GM12874 (cell line): ENCODE measurements at regions not wholly inside any gene's neighbourhood (a gene's known extent, or its start where the extent isn't known, plus 50 kb on each side); places are given as distances from the start of the nearest gene placed in this dataset.

Experiments
- TF ChIP-seq, protein P1 (sequence below): IDR thresholded peaks from 2 replicates; pipeline ENCODE4 v1.5.1; 2011; ENCODE audit warnings: low read depth, mild to moderate bottlenecking, control low read depth, low read length, moderate library complexity; ENCODE audit not compliant: insufficient read depth

DNA sequence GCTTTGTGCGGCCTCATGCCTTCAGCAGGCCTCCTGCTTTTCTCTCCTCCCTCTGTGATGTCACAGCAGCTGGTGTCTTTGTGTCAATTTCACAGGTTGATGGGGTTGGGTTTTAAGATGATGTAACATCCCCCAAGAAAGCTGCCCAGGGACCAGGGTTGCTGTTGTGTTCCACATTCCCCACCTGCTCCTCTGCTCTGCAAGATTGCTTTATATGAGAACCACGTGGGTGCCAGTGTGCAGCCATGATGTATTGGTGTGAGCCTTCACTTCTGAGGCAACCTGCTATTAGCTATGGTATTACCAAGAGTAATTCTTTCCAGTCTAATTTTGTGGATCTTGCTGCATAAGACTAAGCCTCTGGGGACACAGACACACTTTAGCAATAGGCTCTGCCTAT lies 213.0 kb upstream of the ADAMTS16 start:
- TF ChIP-seq, protein P1, sequence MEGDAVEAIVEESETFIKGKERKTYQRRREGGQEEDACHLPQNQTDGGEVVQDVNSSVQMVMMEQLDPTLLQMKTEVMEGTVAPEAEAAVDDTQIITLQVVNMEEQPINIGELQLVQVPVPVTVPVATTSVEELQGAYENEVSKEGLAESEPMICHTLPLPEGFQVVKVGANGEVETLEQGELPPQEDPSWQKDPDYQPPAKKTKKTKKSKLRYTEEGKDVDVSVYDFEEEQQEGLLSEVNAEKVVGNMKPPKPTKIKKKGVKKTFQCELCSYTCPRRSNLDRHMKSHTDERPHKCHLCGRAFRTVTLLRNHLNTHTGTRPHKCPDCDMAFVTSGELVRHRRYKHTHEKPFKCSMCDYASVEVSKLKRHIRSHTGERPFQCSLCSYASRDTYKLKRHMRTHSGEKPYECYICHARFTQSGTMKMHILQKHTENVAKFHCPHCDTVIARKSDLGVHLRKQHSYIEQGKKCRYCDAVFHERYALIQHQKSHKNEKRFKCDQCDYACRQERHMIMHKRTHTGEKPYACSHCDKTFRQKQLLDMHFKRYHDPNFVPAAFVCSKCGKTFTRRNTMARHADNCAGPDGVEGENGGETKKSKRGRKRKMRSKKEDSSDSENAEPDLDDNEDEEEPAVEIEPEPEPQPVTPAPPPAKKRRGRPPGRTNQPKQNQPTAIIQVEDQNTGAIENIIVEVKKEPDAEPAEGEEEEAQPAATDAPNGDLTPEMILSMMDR = no peak

DNA sequence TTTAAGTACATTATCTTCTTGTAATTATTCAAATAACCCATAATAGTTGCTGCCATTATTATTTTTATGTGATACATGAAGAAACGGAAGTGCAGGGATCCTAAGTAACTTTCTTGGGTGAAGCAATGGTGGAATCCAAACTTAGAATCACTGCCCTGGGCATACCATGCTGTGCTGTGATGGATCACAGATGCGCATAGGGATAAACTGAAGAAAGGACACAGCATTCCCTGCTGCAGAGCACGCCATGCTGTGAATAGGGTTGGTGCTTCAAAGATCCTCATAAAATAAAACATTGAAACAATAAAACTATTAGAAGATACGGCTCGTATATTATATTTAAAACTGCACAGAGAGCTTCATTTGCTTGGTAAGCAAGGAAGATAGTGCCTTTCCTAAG lies 211.7 kb upstream of the ADAMTS16 start:
- TF ChIP-seq, protein P1 = no peak

DNA sequence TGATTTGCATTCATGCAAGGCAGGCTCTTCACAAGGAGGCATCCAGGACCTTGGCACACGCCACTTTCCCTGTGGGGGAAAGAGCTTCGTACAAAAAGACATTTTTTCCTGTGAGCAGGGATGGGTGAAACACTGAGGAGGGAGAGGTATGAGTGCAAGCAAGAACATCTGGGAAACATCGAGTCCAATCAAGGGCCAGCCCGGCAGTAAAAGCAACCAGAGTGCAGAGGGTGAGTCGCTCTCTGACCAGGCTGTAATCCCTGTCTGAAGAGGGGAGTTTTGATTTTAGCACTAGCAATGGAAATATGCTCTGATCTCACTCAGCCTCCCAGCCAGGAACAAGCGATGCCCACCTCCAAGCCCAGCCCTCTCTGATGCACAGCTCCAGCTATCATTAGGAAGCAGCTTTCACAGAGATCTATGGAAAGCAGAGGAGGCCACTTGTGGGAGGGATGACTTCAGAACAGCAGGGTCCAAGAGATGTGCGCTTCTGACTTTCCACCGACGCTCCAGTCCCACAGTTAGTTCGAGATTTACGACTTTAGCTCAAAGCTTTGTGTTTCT lies 211.0 kb upstream of the ADAMTS16 start:
- TF ChIP-seq, protein P1 = no peak

DNA sequence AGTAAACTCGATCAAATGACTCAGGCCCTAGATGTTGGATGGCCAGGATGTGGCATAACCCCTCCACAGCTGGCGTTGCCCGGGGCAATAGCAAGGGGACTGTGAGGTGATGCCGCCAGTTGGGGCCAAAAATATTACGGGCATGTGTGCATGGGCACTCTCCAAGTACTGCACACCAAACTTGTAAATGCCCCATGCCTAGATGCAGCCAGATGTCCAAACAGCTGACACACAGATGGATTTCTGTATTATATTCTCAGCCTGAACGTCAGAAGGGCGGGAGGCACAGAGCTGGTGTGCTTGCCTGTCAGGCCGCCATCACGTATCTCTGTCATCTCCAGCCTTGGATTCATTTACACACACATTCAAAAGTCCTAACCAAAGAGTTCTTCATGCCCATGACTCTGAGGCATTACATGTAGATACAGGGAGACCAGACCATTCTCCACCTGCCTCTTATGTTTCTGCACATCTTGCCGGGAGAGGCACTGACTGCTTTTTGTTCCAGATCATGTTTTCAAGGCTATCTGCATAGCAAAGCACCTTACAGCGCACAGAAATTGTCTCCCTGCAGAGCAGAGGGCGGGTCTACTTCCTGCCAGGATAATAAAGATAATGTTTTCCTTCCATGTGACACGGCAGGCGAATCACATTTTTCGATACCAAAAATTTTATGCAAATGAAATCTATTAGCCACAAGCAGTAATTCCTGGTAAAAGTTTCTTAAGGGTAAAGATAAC lies 200.9 kb upstream of the ADAMTS16 start:
- TF ChIP-seq, protein P1 = no peak

DNA sequence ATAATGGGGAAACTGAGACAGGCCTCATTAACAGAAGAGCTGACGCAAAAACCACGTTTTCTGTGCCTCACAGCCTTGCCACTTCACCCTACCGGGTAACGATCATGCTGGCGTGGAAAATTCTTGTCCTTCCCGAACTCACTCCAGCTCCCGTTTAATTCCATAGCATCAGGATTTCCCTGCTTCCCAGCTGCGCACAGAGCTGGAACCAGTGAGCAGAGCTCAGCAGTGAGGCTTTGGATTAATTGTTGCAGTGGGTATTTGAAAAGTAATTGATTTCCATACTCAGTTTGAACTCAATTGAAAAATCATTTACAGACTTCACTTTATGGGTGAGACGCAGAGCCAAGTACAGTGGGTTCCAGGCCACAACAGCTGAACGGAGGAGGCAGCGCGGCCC lies 199.0 kb upstream of the ADAMTS16 start:
- TF ChIP-seq, protein P1 = no peak

DNA sequence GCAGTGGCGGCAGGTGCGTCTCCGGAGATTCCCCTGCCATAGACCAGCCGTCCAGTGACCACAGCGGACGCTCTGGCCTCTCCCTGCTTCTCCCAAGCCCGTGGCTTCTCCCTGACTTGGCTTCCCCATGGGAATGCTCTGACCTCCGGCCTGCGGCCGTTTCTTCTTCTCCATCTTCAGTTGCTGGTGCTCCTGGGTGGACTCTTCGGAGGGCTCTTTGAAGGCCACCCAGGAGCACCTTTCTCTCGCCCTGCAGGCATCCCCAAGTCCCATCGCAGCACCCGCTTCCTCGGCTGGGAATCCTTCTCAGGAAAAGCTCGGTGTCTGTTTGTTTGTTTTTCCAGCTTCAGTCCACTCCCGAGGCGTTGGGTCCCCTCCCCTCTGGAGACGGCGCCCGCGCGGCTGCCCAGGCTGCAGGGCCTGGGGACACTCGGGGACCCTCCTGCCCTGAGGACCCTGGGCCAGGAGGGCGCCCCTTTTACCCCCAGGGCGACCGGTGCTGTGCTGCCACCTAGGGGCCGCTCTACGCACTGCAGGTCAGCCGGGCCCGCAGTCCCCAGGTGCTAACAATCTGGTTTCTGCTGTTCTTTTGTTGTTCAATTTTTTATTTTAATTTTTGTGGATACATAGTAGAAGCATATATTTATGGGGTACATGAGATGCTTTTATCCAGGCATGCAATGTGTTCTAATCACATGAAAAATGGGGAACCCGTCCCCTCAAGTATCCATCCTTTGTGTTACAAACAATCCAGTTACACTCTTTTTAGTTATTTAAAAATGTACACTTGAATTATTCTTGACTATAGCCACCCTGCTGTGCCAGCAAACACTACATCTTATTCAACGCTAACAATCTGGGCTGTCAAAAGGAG lies 197.9 kb upstream of the ADAMTS16 start:
- TF ChIP-seq, protein P1 = peak; percentile 77

DNA sequence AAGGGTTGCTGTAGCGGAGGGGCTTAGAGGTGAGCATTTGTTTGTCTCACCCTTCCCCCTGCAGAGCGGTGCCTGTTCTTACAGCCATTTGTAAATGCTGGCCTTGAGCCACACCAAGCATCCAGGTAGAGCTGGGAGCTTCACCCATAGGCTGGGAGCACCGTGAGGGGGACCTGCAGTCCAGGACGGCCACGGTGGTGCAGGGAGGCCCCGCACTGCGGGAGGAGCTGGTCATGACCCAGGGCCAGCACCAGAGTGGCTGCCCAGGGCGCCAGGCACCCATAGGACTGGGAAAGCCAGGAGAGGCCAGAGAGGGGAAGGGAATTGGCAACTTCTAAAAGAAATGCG lies 197.3 kb upstream of the ADAMTS16 start:
- TF ChIP-seq, protein P1 = no peak
